ENCODE measurements at regions not wholly inside any gene's neighbourhood (a gene's known extent, or its start where the extent isn't known, plus 50 kb on each side); places are given as distances from the start of the nearest gene placed in this dataset.

- Histone ChIP-seq H3K27ac (no peak overlapping the region), H3K4me3 (no peak overlapping the region), H3K9me3 (no peaks in the 10 kb centered on the region), H3K4me2 (no peak overlapping the region), H3K4me1 (no peaks in the 10 kb centered on the region), H4K20me1 (no peaks in the 10 kb centered on the region), H3K9ac (no peak overlapping the region), H3K27me3 (no peaks in the 10 kb centered on the region), H3K36me3 (no peaks in the 10 kb centered on the region)
- TF ChIP-seq Cebpa-rat (IDR thresholded peaks at IDR 0.05) = no peak
Observed at GRCh38 chr2:59191781-59192180, 950.7 kb upstream of the FANCL start.

GRCh38 chr2:59190518-59190917 lies 949.4 kb upstream of the FANCL start:
- no peak overlapping the region for H3K9ac ChIP-seq
- no peaks in the 10 kb centered on the region for H3K4me1 ChIP-seq
- no peak overlapping the region for H3K4me3 ChIP-seq
- H3K27ac ChIP-seq = no peak overlapping the region
- no peaks in the 10 kb centered on the region for H3K27me3 ChIP-seq
- H3K4me2 ChIP-seq = no peak overlapping the region
- TF ChIP-seq Cebpa-rat (IDR thresholded peaks at IDR 0.05) = no peak
- no peaks in the 10 kb centered on the region for H4K20me1 ChIP-seq
- H3K9me3 ChIP-seq = no peaks in the 10 kb centered on the region
- no peaks in the 10 kb centered on the region for H3K36me3 ChIP-seq

DNA sequence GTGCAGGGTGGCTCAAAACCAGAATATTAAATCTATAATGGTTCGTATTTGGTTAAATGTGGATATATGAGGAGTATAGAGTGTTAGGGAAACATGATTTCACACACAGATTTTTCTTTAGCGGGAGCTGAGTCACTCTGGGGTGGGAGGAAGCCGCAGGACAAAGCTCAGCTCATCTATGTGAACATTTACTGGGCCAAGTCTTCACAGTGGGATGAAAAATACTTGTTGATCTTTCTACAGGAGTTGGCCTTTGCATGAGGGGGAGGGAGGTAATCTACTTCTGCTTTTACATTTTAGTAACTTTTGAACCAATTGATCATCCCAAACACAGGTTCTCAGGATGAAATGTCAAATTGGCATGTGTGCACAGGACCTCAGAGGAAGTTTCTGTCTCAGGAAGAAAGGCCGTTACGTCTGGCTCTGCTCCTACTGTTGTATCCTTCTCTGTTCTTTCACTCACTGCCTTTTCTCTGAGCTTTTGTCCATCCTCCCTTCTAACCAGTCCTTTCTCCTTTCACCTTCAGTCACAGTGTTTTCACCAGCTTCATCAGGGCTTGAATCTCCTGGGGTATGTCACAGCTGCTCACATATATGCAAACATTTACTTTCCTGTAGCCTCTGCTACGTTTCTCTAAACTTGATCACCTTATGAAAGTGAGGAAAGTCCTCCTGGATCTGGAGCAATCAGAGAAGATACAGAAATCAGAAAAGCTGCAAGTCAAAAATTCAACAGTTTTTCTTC lies 943.3 kb upstream of the FANCL start:
- H4K20me1 ChIP-seq = no peaks in the 10 kb centered on the region
- no peaks in the 10 kb centered on the region for H3K27me3 ChIP-seq
- H3K4me1 ChIP-seq = no peaks in the 10 kb centered on the region
- H3K27ac ChIP-seq = no peak overlapping the region
- H3K9ac ChIP-seq = no peak overlapping the region
- H3K36me3 ChIP-seq = no peaks in the 10 kb centered on the region
- no peak overlapping the region for H3K4me2 ChIP-seq
- no peak for TF ChIP-seq Cebpa-rat (IDR thresholded peaks at IDR 0.05)
- no peaks in the 10 kb centered on the region for H3K9me3 ChIP-seq
- no peak overlapping the region for H3K4me3 ChIP-seq

- H3K4me3 ChIP-seq = no peak overlapping the region
- H3K27ac ChIP-seq = no peak overlapping the region
- no peaks in the 10 kb centered on the region for H3K9me3 ChIP-seq
- H3K4me2 ChIP-seq = no peak overlapping the region
- TF ChIP-seq Cebpa-rat (IDR thresholded peaks at IDR 0.05) = no peak
- H3K27me3 ChIP-seq = no peaks in the 10 kb centered on the region
- no peaks in the 10 kb centered on the region for H3K36me3 ChIP-seq
- H4K20me1 ChIP-seq = no peaks in the 10 kb centered on the region
- H3K9ac ChIP-seq = no peak overlapping the region
- no peaks in the 10 kb centered on the region for H3K4me1 ChIP-seq
Observed at GRCh38 chr2:59183070-59183469, 941.9 kb upstream of the FANCL start.

- no peak overlapping the region for H3K4me2 ChIP-seq
- H3K27ac ChIP-seq = no peak overlapping the region
- no peaks in the 10 kb centered on the region for H3K4me1 ChIP-seq
- H3K4me3 ChIP-seq = no peak overlapping the region
- H3K36me3 ChIP-seq = no peaks in the 10 kb centered on the region
- H3K9me3 ChIP-seq = no peaks in the 10 kb centered on the region
- H4K20me1 ChIP-seq = no peaks in the 10 kb centered on the region
- H3K9ac ChIP-seq = no peak overlapping the region
- no peak for TF ChIP-seq Cebpa-rat (IDR thresholded peaks at IDR 0.05)
- no peaks in the 10 kb centered on the region for H3K27me3 ChIP-seq
Observed at GRCh38 chr2:59182249-59182648, 941.1 kb upstream of the FANCL start.

- TF ChIP-seq Cebpa-rat (IDR thresholded peaks at IDR 0.05) = no peak
Observed at GRCh38 chr2:59181347-59181746, 940.2 kb upstream of the FANCL start.

GRCh38 chr2:59180621-59181020 lies 939.5 kb upstream of the FANCL start:
- Histone ChIP-seq H3K4me1 (no peaks in the 10 kb centered on the region), H3K4me2 (no peak overlapping the region), H3K9me3 (no peaks in the 10 kb centered on the region), H3K4me3 (no peak overlapping the region), H3K36me3 (no peaks in the 10 kb centered on the region), H3K9ac (no peak overlapping the region), H3K27me3 (no peaks in the 10 kb centered on the region), H4K20me1 (no peaks in the 10 kb centered on the region), H3K27ac (no peak overlapping the region)
- TF ChIP-seq Cebpa-rat (IDR thresholded peaks at IDR 0.05) = no peak

More at GRCh38 chr2:59181347-59181746, 940.2 kb upstream of the FANCL start:
- Histone ChIP-seq H3K27me3 (no peaks in the 10 kb centered on the region), H3K36me3 (no peaks in the 10 kb centered on the region), H4K20me1 (no peaks in the 10 kb centered on the region), H3K9me3 (no peaks in the 10 kb centered on the region), H3K9ac (no peak overlapping the region), H3K4me1 (no peaks in the 10 kb centered on the region), H3K4me3 (no peak overlapping the region), H3K4me2 (no peak overlapping the region), H3K27ac (no peak overlapping the region)

- Histone ChIP-seq H3K4me2 (no peak overlapping the region), H4K20me1 (no peaks in the 10 kb centered on the region), H3K27me3 (no peaks in the 10 kb centered on the region), H3K4me3 (no peak overlapping the region), H3K36me3 (no peaks in the 10 kb centered on the region), H3K9ac (no peak overlapping the region), H3K9me3 (no peaks in the 10 kb centered on the region), H3K27ac (no peak overlapping the region), H3K4me1 (no peaks in the 10 kb centered on the region)
- TF ChIP-seq Cebpa-rat (IDR thresholded peaks at IDR 0.05) = no peak
Observed at GRCh38 chr2:59180111-59180510, 939.0 kb upstream of the FANCL start.

DNA sequence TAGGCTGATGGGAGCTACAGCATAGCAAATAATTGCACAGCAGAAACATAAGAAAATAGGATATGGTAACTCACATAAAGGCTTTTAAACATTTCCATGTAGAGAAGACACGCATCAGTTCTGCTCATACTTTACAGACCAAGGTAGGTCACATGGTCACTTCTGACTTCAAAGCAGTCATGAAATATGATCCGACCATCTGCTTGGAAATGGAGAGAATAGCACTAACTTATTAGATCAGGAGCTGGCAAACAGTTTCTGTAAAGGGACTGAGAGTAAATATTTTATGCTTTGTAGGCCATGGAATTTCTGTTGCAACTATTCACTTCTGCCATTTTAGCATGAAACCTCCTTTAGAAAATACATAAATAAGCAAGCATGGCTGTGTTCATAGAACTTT lies 936.6 kb upstream of the FANCL start:
- no peaks in the 10 kb centered on the region for H4K20me1 ChIP-seq
- no peak for TF ChIP-seq Cebpa-rat (IDR thresholded peaks at IDR 0.05)

GRCh38 chr2:59176737-59177136 lies 935.6 kb upstream of the FANCL start:
- Histone ChIP-seq H3K4me3 (no peak overlapping the region), H4K20me1 (no peaks in the 10 kb centered on the region), H3K4me2 (no peak overlapping the region), H3K27me3 (no peaks in the 10 kb centered on the region), H3K36me3 (no peaks in the 10 kb centered on the region), H3K27ac (no peak overlapping the region), H3K4me1 (no peaks in the 10 kb centered on the region), H3K9me3 (no peaks in the 10 kb centered on the region), H3K9ac (no peak overlapping the region)
- no peak for TF ChIP-seq Cebpa-rat (IDR thresholded peaks at IDR 0.05)

More for the DNA sequence above, 936.6 kb upstream of the FANCL start:
- no peaks in the 10 kb centered on the region for H3K27me3 ChIP-seq
- H3K4me2 ChIP-seq = no peak overlapping the region
- H3K36me3 ChIP-seq = no peaks in the 10 kb centered on the region
- H3K4me3 ChIP-seq = no peak overlapping the region
- H3K27ac ChIP-seq = no peak overlapping the region
- no peaks in the 10 kb centered on the region for H3K9me3 ChIP-seq
- H3K4me1 ChIP-seq = no peaks in the 10 kb centered on the region
- H3K9ac ChIP-seq = no peak overlapping the region
